ENCODE measurements at regions not wholly inside any gene's neighbourhood (a gene's known extent, or its start where the extent isn't known, plus 50 kb on each side); places are given as distances from the start of the nearest gene placed in this dataset.

- H3K27ac ChIP-seq: no peak overlapping the region
- DNase-seq (no peak), ATAC-seq (no peak)
- H3K9me3 ChIP-seq: no peaks in the 10 kb centered on the region
- no peaks in the 10 kb centered on the region for H3K36me3 ChIP-seq
- H3K4me3 ChIP-seq: no peak overlapping the region
- H3K4me1 ChIP-seq: no peaks in the 10 kb centered on the region
- intact Hi-C loops (cut with DNase I): no loop called here
- peaks cover 15% of the 10 kb centered on the region for H3K27me3 ChIP-seq (ENCODE audit: low read depth)
- no peak for TF ChIP-seq CTCF (IDR thresholded peaks at IDR 0.05)
Observed at GRCh38 chr22:22346401-22347107, 102.0 kb downstream of the VPREB1 start.

- Histone ChIP-seq H3K36me3 (no peaks in the 10 kb centered on the region), H3K27me3 (ENCODE audit: low read depth) (peaks cover 15% of the 10 kb centered on the region), H3K27ac (no peak overlapping the region), H3K4me1 (no peaks in the 10 kb centered on the region), H3K4me3 (no peak overlapping the region), H3K9me3 (no peaks in the 10 kb centered on the region)
- intact Hi-C loops (cut with DNase I): no loop called here
- ATAC-seq (no peak), DNase-seq (no peak)
- TF ChIP-seq CTCF (IDR thresholded peaks at IDR 0.05): no peak
Observed at GRCh38 chr22:22348127-22348814, 103.7 kb downstream of the VPREB1 start.

GRCh38 chr22:22348815-22349454 lies 104.3 kb downstream of the VPREB1 start:
- ATAC-seq (no peak), DNase-seq (no peak)
- Histone ChIP-seq H3K27ac (no peak overlapping the region), H3K9me3 (no peaks in the 10 kb centered on the region), H3K36me3 (no peaks in the 10 kb centered on the region), H3K4me1 (no peaks in the 10 kb centered on the region), H3K4me3 (no peak overlapping the region), H3K27me3 (ENCODE audit: low read depth) (peaks cover 15% of the 10 kb centered on the region)
- TF ChIP-seq CTCF (IDR thresholded peaks at IDR 0.05): no peak
- intact Hi-C loops (cut with DNase I): no loop called here

GRCh38 chr22:22349455-22349836 lies 104.9 kb downstream of the VPREB1 start:
- Histone ChIP-seq H3K27me3 (ENCODE audit: low read depth) (peaks cover 15% of the 10 kb centered on the region), H3K4me1 (no peaks in the 10 kb centered on the region), H3K36me3 (no peaks in the 10 kb centered on the region), H3K9me3 (no peaks in the 10 kb centered on the region), H3K4me3 (no peak overlapping the region), H3K27ac (no peak overlapping the region)
- no peak for TF ChIP-seq CTCF (IDR thresholded peaks at IDR 0.05)
- no peak for ATAC-seq
- intact Hi-C loops (cut with DNase I): no loop called here
- DNase-seq: no peak

GRCh38 chr22:22351366-22351765 lies 106.8 kb downstream of the VPREB1 start:
- H3K27ac ChIP-seq: no peak overlapping the region
- TF ChIP-seq CTCF (IDR thresholded peaks at IDR 0.05): no peak
- H3K4me1 ChIP-seq: no peaks in the 10 kb centered on the region
- no peaks in the 10 kb centered on the region for H3K36me3 ChIP-seq
- peaks cover 10% of the 10 kb centered on the region for H3K27me3 ChIP-seq (ENCODE audit: low read depth)
- no peaks in the 10 kb centered on the region for H3K9me3 ChIP-seq
- intact Hi-C loops (cut with DNase I): no loop called here
- ATAC-seq: no peak
- DNase-seq: no peak
- H3K4me3 ChIP-seq: no peak overlapping the region

All from lower lobe of right lung (tissue), 2 donors.